ENCODE measurements at regions not wholly inside any gene's neighbourhood (a gene's known extent, or its start where the extent isn't known, plus 50 kb on each side); places are given as distances from the start of the nearest gene placed in this dataset.
"Not testable (repeated sequence)": the region's sequence is repeated elsewhere in the genome, so short reads cannot be mapped to it uniquely, and the experiment has no call there.

GRCh38 chr13:104715111-104715510 lies 1648.9 kb upstream of the SLC10A2 start:
- DNase-seq = no peak

- no peak for DNase-seq
Observed at GRCh38 chr13:104705031-104705750, 1639.0 kb upstream of the SLC10A2 start.

GRCh38 chr13:104701591-104701990 lies 1635.4 kb upstream of the SLC10A2 start:
- DNase-seq = no peak

GRCh38 chr13:104694397-104694796 lies 1628.2 kb upstream of the SLC10A2 start:
- no peak for DNase-seq

- no peak for DNase-seq
Observed at GRCh38 chr13:104693126-104693525, 1626.9 kb upstream of the SLC10A2 start.

GRCh38 chr13:104691767-104692467 lies 1625.7 kb upstream of the SLC10A2 start:
- DNase-seq = no peak

GRCh38 chr13:104686484-104686883 lies 1620.3 kb upstream of the SLC10A2 start:
- DNase-seq = no peak

- no peak for DNase-seq
Observed at GRCh38 chr13:104683789-104684188, 1617.6 kb upstream of the SLC10A2 start.

GRCh38 chr13:104678161-104678560 lies 1611.9 kb upstream of the SLC10A2 start:
- DNase-seq = no peak

- no peak for DNase-seq
Observed at GRCh38 chr13:104671901-104672300, 1605.7 kb upstream of the SLC10A2 start.

GRCh38 chr13:104657196-104657595 lies 1591.0 kb upstream of the SLC10A2 start:
- DNase-seq = no peak

GRCh38 chr13:104650431-104650830 lies 1584.2 kb upstream of the SLC10A2 start:
- no peak for DNase-seq

GRCh38 chr13:104648291-104648690 lies 1582.1 kb upstream of the SLC10A2 start:
- no peak for DNase-seq

- DNase-seq = no peak
Observed at GRCh38 chr13:104645786-104646185, 1579.6 kb upstream of the SLC10A2 start.

GRCh38 chr13:104641309-104641708 lies 1575.1 kb upstream of the SLC10A2 start:
- DNase-seq = no peak

- DNase-seq = no peak
Observed at GRCh38 chr13:104635879-104636278, 1569.7 kb upstream of the SLC10A2 start.

- DNase-seq = no peak
Observed at GRCh38 chr13:104634016-104634415, 1567.8 kb upstream of the SLC10A2 start.

GRCh38 chr13:104632736-104633135 lies 1566.5 kb upstream of the SLC10A2 start:
- DNase-seq = no peak

- no peak for DNase-seq
Observed at GRCh38 chr13:104625201-104625600, 1559.0 kb upstream of the SLC10A2 start.

- DNase-seq = no peak
Observed at GRCh38 chr13:104616990-104617389, 1550.8 kb upstream of the SLC10A2 start.

- DNase-seq = no peak
Observed at GRCh38 chr13:104614361-104615145, 1548.3 kb upstream of the SLC10A2 start.

- DNase-seq = no peak
Observed at GRCh38 chr13:104608331-104608730, 1542.1 kb upstream of the SLC10A2 start.

GRCh38 chr13:104605435-104605834 lies 1539.2 kb upstream of the SLC10A2 start:
- DNase-seq = not testable (repeated sequence)
